OCI-M1 (cell line): ENCODE measurements at regions not wholly inside any gene's neighbourhood (a gene's known extent, or its start where the extent isn't known, plus 50 kb on each side); places are given as distances from the start of the nearest gene placed in this dataset.

Experiments
- DNase-seq: peaks from one replicate; lab custom pipeline; 2025; lab: John Stamatoyannopoulos, UW

DNA sequence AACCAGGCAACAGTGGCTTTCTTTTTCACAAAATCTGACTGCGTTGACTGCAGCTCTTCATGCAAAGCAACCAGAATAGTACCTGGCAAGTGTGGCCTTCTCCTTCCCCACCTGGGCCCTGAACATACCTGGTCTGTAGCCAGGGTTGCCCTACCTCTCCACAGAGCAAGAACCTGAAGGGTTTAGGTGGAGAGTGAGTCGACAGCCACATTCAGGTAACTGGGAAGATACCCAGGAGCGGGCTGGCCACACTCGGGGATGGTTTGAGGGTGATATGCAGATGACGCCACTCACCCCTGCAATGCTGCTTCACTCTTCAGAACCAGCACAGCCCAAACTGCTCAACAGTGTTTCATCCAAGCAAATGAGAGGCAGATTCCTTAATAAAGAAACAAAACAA is 117.3 kb downstream of the TTC32 start:
- no peak for DNase-seq

DNA sequence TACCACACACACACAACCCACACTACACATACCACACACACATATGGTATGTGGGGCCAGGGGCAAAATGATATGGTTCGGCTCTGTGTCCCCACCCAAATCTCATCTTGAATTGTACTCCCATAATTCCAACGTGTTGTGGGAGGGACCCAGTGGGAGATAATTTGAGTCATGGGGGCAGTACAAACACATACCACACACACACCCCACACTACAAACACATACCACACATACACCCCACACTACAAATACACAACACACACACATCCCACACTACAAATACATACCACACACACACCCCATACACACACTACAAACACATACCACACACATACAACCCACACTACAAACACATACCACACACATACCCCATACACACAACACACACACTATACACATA is 117.8 kb downstream of the TTC32 start:
- no peak for DNase-seq

DNA sequence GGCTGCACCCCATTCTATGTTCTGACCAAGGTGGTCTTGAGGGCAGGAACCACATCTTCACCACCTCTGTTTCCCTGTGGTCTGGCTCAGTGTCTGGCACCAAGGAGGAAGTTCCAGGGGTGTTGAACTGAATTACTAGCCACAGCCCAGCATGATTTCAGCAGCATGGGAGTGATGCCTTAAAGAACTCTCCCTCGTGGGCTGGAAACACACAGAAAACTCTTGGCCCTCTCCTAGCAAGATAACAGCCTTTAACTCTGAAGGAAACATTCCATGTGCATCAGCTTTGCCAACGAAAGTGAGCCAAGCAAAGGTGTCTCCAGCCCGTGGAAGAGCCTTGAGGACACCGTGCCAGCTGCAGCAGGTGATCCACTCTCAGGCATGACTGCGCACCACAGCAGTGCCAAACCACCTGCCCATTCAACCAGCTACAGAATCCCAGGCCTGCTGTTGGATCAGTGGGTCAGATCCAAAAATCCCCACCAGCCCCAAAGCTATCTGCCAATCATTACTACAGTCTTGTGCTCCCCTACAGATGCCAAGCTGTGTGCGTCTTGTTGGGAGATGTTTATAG is 124.8 kb downstream of the TTC32 start:
- no peak for DNase-seq

DNA sequence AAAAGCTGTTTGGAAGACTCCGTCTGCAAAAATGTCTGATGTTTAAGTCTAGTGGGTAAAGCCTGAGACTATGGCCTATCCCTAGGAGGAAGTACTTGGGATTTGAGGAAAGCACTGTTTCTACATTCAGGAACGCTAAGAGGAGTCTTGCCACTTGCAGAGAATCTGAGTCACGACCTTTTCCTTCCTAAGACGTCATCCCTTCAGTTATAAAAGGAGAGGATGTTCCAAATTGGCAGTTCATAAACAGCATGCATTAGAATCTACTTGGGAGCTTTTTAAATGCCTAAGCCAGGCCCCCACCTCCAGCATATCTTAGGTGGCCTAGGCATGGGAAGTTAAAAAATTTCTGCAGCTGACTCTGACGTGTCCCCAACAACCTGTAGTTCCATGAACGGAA is 125.9 kb downstream of the TTC32 start:
- no peak for DNase-seq

DNA sequence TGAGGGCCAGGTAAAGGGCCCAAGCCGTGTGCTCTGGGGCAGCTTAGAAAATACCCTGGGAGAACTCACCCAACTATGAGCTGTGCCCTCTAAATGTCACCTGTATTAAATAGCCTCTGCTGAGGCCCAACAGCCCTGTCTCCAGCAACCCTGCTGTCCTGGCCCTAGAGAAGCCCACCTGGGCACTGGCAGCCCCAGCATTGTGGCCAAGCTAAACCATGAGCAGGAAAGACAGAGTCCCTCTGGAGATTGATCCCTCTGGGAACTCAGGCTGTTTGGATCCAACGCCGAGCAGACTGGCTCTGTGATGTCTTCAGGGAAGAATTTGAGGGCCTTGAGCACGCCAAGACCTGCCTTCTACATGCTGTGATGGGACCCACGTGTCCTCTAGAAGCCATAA is 126.5 kb downstream of the TTC32 start:
- DNase-seq: no peak

DNA sequence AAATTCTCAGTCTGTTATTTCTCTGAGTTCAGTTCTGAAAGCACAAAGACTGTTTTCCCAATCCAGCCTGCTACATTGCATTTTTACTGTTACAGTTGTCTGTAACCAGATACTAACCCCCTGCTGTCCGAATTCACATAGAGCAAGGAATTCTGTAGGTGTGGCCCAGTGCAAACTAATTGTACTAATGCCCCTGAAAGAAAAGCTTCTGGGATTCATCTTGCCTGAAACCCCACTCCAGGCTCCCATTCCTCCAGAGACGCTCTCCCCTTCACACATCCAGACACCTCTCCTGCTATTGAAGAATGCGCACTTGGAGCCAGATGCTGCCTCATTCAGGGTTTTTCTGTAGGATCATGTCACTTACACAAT is 127.0 kb downstream of the TTC32 start:
- no peak for DNase-seq

DNA sequence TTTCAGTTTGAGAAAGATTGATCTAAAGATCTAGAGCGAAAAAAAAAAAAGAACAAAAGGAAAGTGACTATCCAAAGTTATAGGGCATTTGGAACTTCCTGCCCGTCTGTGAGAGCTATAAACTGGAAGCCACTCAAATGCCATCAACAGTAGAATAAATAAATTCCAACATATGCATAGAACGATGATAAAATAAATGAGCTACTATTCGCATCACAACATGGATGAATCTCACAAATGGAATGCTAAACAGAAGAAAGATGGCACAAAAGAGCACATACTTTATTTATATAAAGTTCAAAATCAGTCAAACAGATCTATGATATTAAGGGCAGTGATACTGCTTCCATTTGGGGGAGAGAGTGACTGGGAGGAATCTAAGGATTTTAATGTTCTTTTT is 128.8 kb downstream of the TTC32 start:
- no peak for DNase-seq

DNA sequence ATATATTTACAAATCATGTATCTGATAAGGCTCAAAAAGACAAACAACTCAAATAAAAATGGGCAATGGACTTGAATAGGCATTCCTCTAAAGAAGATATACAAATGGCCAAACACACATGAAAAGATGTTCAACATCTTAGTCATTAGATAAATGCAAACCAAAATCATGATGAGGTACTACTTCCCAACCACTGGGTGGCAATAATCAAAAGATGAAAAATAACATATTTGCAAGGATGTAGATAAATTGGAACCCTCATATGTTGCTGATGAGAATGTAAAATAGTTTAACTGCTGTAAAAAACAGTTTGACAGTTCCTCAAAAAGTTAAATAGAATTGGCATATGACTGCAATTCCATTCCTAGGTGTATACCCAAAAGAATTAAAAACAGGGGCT is 132.3 kb downstream of the TTC32 start:
- DNase-seq: peak; percentile 41

DNA sequence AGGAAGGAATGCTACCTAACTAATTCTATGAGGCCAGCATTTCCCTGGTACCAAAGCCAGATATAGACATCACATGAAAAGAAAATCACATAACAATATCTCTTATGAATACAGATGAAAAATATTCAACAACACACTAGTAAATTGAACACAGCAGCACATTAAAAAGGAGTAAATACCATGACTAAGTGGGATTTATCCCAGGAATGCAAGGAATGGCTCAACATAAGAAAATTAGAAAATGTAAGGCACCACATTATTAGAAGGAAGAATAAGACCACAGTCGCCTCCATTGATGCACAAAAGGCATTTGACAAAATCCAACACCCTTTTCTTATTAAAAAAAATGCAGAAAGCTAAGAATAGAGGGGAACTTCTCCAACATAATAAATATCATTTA is 133.9 kb downstream of the TTC32 start:
- no peak for DNase-seq

DNA sequence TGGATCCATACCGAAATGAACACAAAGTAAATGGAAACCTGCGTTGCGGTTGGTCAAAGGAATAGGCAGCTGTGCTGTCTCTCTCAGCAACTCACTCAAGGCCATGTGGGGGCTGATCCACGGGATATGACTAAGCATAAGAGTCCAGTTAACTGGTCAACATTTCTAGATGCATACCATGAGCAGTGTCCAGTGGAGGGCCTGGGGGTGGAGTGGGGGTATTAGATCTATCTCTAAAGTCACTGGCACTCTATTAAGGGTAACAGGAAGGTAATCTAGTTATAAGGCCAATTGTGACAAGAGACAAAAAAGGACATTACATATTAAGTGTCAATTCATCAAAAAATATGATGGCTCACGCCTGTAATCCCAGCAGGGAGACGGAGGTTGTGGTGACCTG is 136.8 kb downstream of the TTC32 start:
- DNase-seq: no peak

DNA sequence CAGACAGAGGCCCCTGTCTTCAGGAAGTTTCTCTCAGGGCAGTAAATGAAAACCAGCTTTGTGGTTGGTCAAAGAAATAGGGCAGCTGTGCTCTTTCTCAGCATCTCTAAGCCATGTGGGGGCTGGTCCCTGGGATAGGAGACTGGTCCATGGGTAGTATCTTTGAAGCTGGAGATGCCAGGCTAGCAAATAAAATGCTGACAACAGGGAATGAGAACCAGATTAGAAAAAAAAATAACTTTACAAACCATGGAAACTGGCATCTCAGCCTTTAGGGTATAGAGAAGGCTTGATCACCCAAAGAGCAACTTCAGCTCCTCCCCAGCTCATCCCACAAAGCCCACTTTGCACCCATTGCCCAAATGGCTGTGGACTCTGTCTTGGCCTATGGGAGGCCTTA is 138.1 kb downstream of the TTC32 start:
- DNase-seq: no peak

DNA sequence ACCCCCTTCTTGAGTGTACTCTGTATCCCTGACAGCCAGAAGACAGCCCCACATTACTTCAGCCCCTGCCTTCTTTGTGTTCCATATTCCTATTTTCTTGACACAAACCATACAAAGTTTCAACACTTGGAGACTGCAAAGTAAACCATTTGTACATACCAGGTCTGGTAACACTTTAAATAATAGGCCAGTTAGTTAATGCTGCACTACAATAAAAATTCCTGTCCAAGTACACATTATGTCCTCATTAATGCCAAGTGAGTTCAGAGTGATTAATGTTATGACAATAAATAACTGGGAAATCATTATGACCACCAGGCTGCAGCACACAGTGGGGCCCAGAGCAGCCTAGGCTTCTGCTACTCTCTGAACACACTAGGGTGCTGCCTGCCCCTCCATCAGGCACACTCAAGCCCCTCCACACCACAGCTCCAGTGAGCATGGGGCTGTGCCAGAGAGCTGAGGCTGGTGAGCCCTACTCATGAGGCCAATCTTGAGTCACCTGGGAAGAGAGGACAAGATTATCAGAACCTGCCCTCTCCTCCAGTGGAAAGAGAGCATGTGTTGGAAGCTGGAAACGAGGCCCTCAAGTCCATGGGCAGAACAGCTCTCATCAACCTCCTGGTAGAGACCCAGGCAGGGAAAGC is 138.7 kb downstream of the TTC32 start:
- DNase-seq: no peak

DNA sequence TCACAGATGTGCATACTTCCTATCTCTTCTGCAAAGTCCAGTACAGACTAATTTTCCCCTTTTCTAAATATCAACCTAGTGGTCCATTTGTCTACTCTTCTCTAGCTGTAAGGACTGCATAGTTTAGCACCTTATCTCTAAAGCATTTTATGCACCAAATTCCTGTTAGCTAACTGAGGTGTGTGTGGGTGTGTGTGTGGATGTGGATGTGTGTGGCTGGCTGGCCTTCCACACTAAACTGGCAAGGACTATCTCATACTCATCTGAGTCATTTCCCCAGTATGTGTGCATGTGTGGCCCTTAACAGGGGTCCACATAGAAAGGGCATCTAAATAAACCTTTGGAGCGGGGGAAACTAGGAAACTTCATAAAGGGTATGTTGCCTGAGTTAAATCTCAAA is 139.6 kb downstream of the TTC32 start:
- no peak for DNase-seq

DNA sequence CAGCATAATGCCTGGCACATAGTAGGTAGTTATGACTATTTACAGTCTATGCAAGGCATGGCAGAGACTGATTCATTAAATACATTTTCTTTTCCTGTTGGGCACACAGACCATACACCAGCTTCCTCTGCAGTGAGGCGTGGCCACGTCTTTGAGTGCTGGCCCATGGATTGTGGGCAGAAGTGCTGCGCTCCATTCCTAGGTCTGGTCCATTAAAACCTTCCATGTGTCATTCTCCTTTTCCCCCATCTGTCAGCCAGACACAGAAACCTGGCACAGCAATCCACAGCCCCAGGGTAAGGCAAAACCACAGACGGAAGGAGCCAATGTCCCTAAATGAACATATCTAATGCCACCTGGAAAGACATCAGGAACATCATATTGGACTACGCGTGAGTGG is 141.9 kb downstream of the TTC32 start:
- DNase-seq: no peak

DNA sequence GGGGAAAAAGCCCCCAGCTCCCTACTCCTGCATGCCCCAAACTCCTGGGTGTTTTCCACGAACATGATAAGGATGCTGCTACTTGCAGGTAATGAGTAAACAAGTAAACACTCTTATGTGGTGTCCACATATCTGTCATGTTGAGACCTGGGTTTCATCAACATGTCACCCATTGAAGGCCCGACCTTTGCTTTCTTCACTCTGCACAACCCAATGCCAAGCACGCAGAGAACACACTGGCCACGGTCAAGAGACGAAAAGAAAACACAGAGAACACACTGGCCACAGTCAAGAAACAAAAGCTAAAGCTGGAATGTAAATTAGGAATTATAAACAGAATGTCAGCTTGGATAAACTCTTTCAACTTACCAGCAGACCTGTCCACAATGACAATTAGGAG is 143.1 kb downstream of the TTC32 start:
- DNase-seq: no peak

DNA sequence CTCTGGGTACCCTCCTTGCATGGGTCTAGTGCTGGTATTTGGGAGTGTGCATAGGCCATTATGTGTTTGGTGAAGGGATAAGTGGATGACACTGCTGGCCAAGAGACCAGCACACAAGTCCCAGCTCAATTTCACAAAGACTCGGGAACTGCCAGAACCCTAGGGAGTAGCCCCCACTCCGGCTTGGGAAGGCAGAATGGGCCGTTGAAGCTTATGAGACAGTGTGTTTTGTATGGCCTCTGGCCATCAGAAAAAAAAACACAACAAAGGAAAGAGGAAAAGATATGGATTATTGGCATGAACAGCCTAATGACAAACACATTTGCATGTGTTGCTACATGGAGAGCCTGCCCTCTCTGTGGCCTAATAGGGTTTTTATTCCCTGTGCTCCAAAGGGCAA is 144.2 kb downstream of the TTC32 start:
- no peak for DNase-seq

DNA sequence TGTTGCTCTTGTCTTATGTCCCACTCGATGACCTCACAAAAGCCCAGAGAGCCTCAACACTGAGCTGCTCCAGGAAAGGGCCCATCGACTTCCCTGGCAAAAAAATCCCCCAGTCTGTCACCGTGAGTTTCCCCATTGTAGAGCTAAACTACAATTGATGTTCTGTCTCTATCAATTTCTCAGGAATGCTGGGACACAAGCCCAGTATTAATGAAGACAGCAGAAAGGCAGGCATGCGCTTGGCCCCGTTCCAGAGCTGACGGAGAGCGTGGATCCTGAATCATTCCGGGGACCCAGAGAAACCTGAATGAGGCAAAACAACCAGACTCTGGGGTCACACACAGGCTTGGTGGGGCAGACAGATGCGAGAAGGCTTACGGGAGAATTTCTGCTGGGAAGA is 146.9 kb downstream of the TTC32 start:
- no peak for DNase-seq

DNA sequence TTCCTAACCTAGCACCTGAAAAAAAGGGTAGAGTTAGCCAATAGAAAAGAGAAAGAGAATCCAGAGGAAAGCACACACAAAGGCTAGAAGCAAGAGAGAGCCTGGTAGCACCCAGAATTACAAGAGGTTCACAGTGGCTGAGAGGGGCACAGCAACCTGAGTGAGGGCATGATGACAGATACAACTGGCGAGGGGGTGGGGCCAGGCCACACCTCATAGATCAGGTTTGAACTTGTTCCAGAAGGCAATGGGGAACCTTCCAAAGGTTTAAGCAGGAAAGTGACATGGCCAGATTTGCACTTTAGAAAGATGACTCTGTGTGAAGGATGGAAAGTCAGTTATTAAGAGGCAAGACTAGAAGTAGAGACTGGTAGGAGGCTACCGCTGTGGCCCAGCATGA is 148.0 kb downstream of the TTC32 start:
- no peak for DNase-seq

DNA sequence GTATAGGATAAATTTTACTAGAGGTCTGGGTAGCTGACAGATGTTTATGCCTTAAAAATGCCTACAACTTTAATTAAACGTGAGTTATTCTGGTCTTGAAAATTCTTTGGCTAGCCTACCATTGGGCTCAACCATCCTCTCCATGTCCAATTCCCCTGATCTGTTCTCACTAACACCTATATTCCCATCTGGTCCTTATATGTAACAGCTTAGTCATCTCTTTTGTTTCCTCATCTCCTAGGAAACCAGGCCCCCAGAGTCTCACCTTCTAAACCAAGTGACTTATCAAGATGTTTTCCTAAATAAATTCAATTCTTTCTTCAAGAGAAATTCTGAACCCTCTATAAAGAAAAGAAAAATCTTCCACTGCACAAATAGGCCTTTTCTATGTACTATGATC is 148.5 kb downstream of the TTC32 start:
- DNase-seq: no peak

DNA sequence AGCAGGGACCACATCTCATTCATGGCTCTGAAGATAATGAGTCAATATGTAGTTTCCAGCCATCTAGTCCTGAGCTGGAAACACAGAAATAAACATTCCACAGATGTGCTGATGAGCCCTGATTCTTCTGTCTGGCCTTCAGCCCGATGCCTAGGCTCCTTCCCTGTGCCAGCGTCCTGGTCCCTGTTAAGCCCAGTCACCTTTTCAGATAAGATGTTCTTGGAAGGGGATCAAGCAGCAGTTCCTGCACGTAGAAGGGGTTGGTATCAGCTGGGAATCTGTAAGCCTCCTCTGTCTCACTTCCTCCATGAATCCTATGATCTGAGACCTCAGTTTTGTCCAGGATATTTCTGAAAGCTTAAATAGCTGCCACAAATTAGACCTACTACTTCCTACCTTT is 149.3 kb downstream of the TTC32 start:
- no peak for DNase-seq

DNA sequence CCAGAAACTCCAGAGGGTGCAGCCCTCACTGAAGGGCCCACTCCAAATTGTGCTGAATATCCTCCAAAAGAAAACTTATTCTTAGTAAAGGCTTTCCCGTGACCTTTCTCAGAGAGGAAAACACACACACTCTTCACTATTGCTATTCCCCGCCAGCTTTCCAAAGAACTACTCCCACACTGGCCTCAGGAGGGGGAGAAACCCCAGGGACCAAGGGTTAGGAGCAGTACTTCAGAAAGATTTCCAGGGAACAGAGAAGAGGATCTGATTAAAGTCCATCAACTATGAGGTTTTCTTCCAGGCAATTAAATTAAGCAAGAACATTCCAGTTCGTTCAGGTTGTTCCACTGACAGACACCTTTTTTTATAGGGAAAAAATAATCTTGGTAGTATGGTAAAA is 150.2 kb downstream of the TTC32 start:
- no peak for DNase-seq

DNA sequence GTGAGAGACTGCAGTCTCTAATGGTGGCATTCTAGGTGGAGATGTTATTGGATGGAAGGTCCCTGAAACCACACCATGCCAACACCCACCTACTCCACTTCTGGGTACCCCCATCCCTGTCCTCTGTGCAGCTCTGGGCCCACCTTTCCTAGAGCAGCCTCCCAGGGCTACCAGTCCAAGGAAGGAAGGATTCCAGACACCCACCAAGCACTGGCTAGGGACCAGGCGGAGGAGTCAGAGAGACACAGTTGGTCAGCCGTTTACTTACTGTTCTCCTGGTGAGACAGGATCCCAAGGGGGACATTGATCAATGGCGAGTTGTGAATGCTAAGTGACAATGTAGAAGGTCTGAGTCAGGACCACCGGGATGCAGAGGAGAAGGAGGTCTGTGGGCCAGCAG is 151.6 kb downstream of the TTC32 start:
- no peak for DNase-seq

DNA sequence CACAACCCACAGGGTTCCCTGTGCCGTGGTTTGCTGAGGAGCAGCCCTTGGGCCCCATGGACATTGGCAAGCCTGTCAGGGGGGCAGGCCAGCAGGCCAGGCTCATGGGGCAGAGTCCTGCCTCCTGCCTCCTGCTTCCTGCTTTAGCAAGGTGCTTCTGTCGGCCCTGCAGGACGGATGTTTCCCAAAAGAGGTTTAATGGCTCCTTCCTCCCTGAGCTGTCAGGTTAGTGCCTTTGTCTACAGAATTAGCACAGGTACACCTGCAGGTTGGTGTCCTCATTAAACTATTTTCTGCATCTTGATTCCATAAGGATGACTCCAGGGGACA is 152.3 kb downstream of the TTC32 start:
- no peak for DNase-seq

DNA sequence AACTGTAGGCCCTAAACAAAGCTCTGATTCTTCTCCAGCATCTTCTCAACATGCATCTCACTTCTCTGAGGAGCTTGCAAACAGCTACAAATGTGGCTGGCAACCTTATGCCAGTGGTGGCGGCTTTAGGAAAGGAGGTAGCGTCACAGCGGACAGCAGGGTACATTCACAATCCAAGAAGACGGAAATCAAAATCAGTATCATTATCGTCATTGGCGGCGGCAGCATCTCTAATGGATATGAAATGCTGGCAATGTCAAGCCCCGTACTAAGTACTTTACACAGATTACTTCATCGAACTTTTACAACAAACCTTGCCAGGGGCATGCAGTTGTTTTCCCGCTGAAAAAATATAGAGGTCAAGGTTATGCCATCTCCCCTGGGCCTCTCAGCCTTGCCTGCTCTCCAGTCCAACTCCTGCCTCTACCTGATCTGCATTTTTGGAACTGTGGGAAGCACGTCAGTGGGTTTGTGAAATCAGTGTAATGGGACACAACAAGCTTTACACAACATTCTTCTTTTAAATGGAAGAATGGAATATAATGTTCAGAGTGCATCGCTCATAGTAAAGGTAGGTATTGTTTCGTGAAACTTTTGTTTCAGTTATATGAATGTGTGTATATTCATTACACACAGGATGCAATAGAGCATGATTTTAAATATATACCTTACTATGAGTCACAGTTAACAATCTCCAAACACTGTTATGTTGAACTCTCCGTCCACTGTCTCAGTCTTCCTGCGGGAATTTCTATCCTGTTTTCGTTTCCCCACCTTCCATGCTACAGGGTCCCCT is 152.9 kb downstream of the TTC32 start:
- DNase-seq: no peak
